ENCODE measurements at regions not wholly inside any gene's neighbourhood (a gene's known extent, or its start where the extent isn't known, plus 50 kb on each side); places are given as distances from the start of the nearest gene placed in this dataset.

DNA sequence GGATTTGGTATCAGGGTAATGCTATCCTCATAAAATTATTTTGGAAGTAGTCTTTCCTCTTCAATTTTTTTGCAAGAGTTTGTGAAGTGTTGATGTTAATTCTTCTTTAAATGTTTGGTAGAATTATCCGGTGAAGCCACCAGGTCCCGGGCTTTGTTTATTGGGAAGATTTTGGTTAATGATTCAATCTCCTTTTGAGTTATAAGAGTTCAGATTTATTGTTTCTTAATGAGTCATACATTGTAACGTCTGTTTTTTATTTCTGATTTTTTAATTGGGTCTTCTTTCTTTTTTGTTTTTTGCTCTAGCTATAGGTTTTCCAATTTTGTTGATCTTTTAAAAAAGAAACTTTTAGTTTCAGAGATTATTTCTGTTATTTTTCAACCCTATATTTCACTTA is 412.3 kb downstream of the PDGFC start:
- H3K27ac ChIP-seq (ENCODE audit: low read depth, low read length), result no peak overlapping the region

DNA sequence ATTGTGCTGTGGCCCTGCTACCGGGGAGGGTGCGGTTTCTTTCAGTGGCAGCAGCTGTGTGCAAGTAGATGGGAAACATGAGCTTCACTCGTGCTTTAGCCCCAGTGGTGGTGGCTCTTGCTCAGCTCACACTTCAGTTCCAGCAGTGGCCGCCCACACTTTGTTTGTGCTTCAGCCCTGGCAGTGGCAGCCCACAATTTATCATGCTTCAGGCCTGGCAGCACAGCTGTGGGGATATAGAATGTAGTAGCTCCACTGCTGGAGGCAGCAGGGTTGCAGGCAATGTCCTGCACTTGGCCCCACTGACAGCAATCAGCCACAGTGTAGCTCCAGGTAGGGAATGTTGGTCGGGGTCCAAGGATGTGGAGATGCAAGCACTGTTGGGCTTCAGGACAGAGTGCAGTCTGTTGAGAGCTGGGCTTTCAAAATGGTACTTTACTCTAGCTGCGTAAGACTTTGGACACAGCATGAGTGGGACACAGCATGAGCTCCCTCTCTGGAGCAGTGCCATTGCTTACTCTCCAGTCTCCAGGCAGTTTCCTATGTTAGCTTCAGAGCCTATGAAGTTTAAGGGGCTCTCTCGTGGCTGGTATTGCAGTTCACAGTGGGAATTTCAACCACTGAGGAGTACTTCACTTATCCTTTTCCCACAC is 413.1 kb downstream of the PDGFC start:
- Histone ChIP-seq H3K4me1 (ENCODE audit: control insufficient read depth in 5 of 5, insufficient read depth in 5 of 5, low read length in 5 of 5) (no peaks in the 10 kb centered on the region), H3K27me3 (ENCODE audit: control insufficient read depth in 5 of 5, insufficient read depth in 4 of 5, low read length in 5 of 5) (no peaks in the 10 kb centered on the region), H3K9ac (ENCODE audit: low read length in 5 of 5) (no peak overlapping the region), H3K4me3 (ENCODE audit: low read depth in 1 of 5, low read length in 5 of 5) (no peak overlapping the region), H3K36me3 (ENCODE audit: control insufficient read depth in 5 of 5, insufficient read depth in 5 of 5, low read length in 5 of 5) (no peaks in the 10 kb centered on the region), H3K27ac (ENCODE audit: low read depth, low read length) (no peak overlapping the region), H3K9me3 (ENCODE audit: control insufficient read depth in 5 of 5, low read length in 5 of 5) (peaks cover 0 to 2% (median 0%) of the 10 kb centered on the region in 5 donors)

More for the DNA sequence above, 412.3 kb downstream of the PDGFC start:
- Histone ChIP-seq H3K4me3 (ENCODE audit: low read depth in 1 of 5, low read length in 5 of 5) (no peak overlapping the region), H3K9ac (ENCODE audit: low read length in 5 of 5) (no peak overlapping the region), H3K9me3 (ENCODE audit: control insufficient read depth in 5 of 5, low read length in 5 of 5) (peaks cover 0 to 2% (median 0%) of the 10 kb centered on the region in 5 donors), H3K4me1 (ENCODE audit: control insufficient read depth in 5 of 5, insufficient read depth in 5 of 5, low read length in 5 of 5) (no peaks in the 10 kb centered on the region), H3K27me3 (ENCODE audit: control insufficient read depth in 5 of 5, insufficient read depth in 4 of 5, low read length in 5 of 5) (no peaks in the 10 kb centered on the region), H3K36me3 (ENCODE audit: control insufficient read depth in 5 of 5, insufficient read depth in 5 of 5, low read length in 5 of 5) (no peaks in the 10 kb centered on the region)

DNA sequence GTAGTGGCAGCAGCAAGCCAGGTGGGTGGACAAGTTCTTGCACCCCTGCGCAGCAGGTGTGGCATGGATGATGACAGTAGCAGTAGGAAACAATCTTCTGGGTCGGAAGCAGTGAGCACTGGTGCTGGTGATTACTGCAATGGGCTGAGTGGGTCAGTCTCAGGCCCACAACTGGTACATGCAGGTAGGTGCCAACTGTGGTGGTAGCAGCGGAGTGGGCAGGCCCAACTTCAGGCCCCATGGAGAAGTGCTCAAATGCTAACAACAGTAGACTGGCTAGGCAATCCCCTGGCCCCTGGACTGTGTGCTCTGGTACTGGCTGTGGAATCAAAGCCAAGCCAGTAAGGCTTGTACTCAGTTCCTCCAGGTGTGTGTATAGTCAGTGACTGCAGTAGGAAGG is 413.7 kb downstream of the PDGFC start:
- Histone ChIP-seq H3K4me3 (ENCODE audit: low read depth in 1 of 5, low read length in 5 of 5) (no peak overlapping the region), H3K27me3 (ENCODE audit: control insufficient read depth in 5 of 5, insufficient read depth in 4 of 5, low read length in 5 of 5) (no peaks in the 10 kb centered on the region), H3K4me1 (ENCODE audit: control insufficient read depth in 5 of 5, insufficient read depth in 5 of 5, low read length in 5 of 5) (no peaks in the 10 kb centered on the region), H3K27ac (ENCODE audit: low read depth, low read length) (no peak overlapping the region), H3K9ac (ENCODE audit: low read length in 5 of 5) (no peak overlapping the region), H3K9me3 (ENCODE audit: control insufficient read depth in 5 of 5, low read length in 5 of 5) (peaks cover 0 to 2% (median 0%) of the 10 kb centered on the region in 5 donors), H3K36me3 (ENCODE audit: control insufficient read depth in 5 of 5, insufficient read depth in 5 of 5, low read length in 5 of 5) (no peaks in the 10 kb centered on the region)

- no peaks in the 10 kb centered on the region for H3K36me3 ChIP-seq (ENCODE audit: control insufficient read depth in 5 of 5, insufficient read depth in 5 of 5, low read length in 5 of 5)
- no peaks in the 10 kb centered on the region for H3K4me1 ChIP-seq (ENCODE audit: control insufficient read depth in 5 of 5, insufficient read depth in 5 of 5, low read length in 5 of 5)
- peaks cover 0 to 2% (median 0%) of the 10 kb centered on the region in 5 donors for H3K9me3 ChIP-seq (ENCODE audit: control insufficient read depth in 5 of 5, low read length in 5 of 5)
- no peak overlapping the region for H3K27ac ChIP-seq (ENCODE audit: low read depth, low read length)
- H3K4me3 ChIP-seq (ENCODE audit: low read depth in 1 of 5, low read length in 5 of 5), result no peak overlapping the region
- no peak overlapping the region for H3K9ac ChIP-seq (ENCODE audit: low read length in 5 of 5)
- H3K27me3 ChIP-seq (ENCODE audit: control insufficient read depth in 5 of 5, insufficient read depth in 4 of 5, low read length in 5 of 5), result no peaks in the 10 kb centered on the region
These were observed 415.3 kb downstream of the PDGFC start for GRCh38 chr4:156556336-156556735.

DNA sequence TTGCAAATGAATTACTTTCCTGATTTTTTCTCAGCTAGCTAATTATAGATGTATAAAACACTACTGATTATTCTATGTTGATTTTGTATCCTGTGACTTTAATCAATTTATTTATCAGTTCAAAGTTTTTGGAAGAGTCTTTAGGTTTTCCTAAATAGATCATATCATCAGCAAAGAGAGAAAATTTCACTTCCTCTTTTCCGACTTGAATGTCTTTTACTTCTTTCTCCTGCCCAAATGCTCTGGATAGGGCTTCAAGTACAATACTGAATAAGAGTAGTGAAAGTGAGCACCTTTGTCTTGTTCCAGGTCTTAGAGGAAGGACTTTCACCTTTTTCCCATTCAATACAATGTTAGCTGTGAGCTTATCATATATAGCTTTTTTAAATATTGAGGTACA is 417.9 kb downstream of the PDGFC start:
- Histone ChIP-seq H3K4me1 (ENCODE audit: control insufficient read depth in 5 of 5, insufficient read depth in 5 of 5, low read length in 5 of 5) (no peaks in the 10 kb centered on the region), H3K9ac (ENCODE audit: low read length in 5 of 5) (no peak overlapping the region), H3K36me3 (ENCODE audit: control insufficient read depth in 5 of 5, insufficient read depth in 5 of 5, low read length in 5 of 5) (no peaks in the 10 kb centered on the region), H3K9me3 (ENCODE audit: control insufficient read depth in 5 of 5, low read length in 5 of 5) (no peaks in the 10 kb centered on the region), H3K27me3 (ENCODE audit: control insufficient read depth in 5 of 5, insufficient read depth in 4 of 5, low read length in 5 of 5) (no peaks in the 10 kb centered on the region), H3K27ac (ENCODE audit: low read depth, low read length) (no peak overlapping the region), H3K4me3 (ENCODE audit: low read depth in 1 of 5, low read length in 5 of 5) (no peak overlapping the region)

GRCh38 chr4:156547891-156548290 is 423.7 kb downstream of the PDGFC start:
- Histone ChIP-seq H3K27ac (ENCODE audit: low read depth, low read length) (no peak overlapping the region), H3K9ac (ENCODE audit: low read length in 5 of 5) (no peak overlapping the region), H3K9me3 (ENCODE audit: control insufficient read depth in 5 of 5, low read length in 5 of 5) (no peaks in the 10 kb centered on the region), H3K27me3 (ENCODE audit: control insufficient read depth in 5 of 5, insufficient read depth in 4 of 5, low read length in 5 of 5) (no peaks in the 10 kb centered on the region), H3K4me1 (ENCODE audit: control insufficient read depth in 5 of 5, insufficient read depth in 5 of 5, low read length in 5 of 5) (peaks cover 0 to 21% (median 13%) of the 10 kb centered on the region in 5 donors), H3K4me3 (ENCODE audit: low read depth in 1 of 5, low read length in 5 of 5) (no peak overlapping the region), H3K36me3 (ENCODE audit: control insufficient read depth in 5 of 5, insufficient read depth in 5 of 5, low read length in 5 of 5) (no peaks in the 10 kb centered on the region)

- no peaks in the 10 kb centered on the region for H3K36me3 ChIP-seq (ENCODE audit: control insufficient read depth in 5 of 5, insufficient read depth in 5 of 5, low read length in 5 of 5)
- peaks cover 0 to 21% (median 13%) of the 10 kb centered on the region in 5 donors for H3K4me1 ChIP-seq (ENCODE audit: control insufficient read depth in 5 of 5, insufficient read depth in 5 of 5, low read length in 5 of 5)
- no peak overlapping the region for H3K4me3 ChIP-seq (ENCODE audit: low read depth in 1 of 5, low read length in 5 of 5)
- H3K27me3 ChIP-seq (ENCODE audit: control insufficient read depth in 5 of 5, insufficient read depth in 4 of 5, low read length in 5 of 5), result no peaks in the 10 kb centered on the region
- no peaks in the 10 kb centered on the region for H3K9me3 ChIP-seq (ENCODE audit: control insufficient read depth in 5 of 5, low read length in 5 of 5)
- no peak overlapping the region for H3K27ac ChIP-seq (ENCODE audit: low read depth, low read length)
- no peak overlapping the region for H3K9ac ChIP-seq (ENCODE audit: low read length in 5 of 5)
These were observed 424.2 kb downstream of the PDGFC start for GRCh38 chr4:156547439-156547838.

- no peaks in the 10 kb centered on the region for H3K27me3 ChIP-seq (ENCODE audit: control insufficient read depth in 5 of 5, insufficient read depth in 4 of 5, low read length in 5 of 5)
- H3K4me3 ChIP-seq (ENCODE audit: low read depth in 1 of 5, low read length in 5 of 5), result peak overlapping the region in 1 of 5 donors; percentile 7
- H3K27ac ChIP-seq (ENCODE audit: low read depth, low read length), result peak overlapping the region; percentile 7
- H3K4me1 ChIP-seq (ENCODE audit: control insufficient read depth in 5 of 5, insufficient read depth in 5 of 5, low read length in 5 of 5), result peaks cover 0 to 21% (median 13%) of the 10 kb centered on the region in 5 donors
- no peaks in the 10 kb centered on the region for H3K36me3 ChIP-seq (ENCODE audit: control insufficient read depth in 5 of 5, insufficient read depth in 5 of 5, low read length in 5 of 5)
- no peak overlapping the region for H3K9ac ChIP-seq (ENCODE audit: low read length in 5 of 5)
- H3K9me3 ChIP-seq (ENCODE audit: control insufficient read depth in 5 of 5, low read length in 5 of 5), result no peaks in the 10 kb centered on the region
These were observed 426.4 kb downstream of the PDGFC start for GRCh38 chr4:156545003-156545785.

GRCh38 chr4:156539376-156539775 is 432.2 kb downstream of the PDGFC start:
- Histone ChIP-seq H3K36me3 (ENCODE audit: control insufficient read depth in 5 of 5, insufficient read depth in 5 of 5, low read length in 5 of 5) (no peaks in the 10 kb centered on the region), H3K4me1 (ENCODE audit: control insufficient read depth in 5 of 5, insufficient read depth in 5 of 5, low read length in 5 of 5) (peaks cover 0 to 2% (median 0%) of the 10 kb centered on the region in 5 donors), H3K9me3 (ENCODE audit: control insufficient read depth in 5 of 5, low read length in 5 of 5) (no peaks in the 10 kb centered on the region), H3K4me3 (ENCODE audit: low read depth in 1 of 5, low read length in 5 of 5) (no peak overlapping the region), H3K27me3 (ENCODE audit: control insufficient read depth in 5 of 5, insufficient read depth in 4 of 5, low read length in 5 of 5) (no peaks in the 10 kb centered on the region), H3K27ac (ENCODE audit: low read depth, low read length) (no peak overlapping the region), H3K9ac (ENCODE audit: low read length in 5 of 5) (no peak overlapping the region)

DNA sequence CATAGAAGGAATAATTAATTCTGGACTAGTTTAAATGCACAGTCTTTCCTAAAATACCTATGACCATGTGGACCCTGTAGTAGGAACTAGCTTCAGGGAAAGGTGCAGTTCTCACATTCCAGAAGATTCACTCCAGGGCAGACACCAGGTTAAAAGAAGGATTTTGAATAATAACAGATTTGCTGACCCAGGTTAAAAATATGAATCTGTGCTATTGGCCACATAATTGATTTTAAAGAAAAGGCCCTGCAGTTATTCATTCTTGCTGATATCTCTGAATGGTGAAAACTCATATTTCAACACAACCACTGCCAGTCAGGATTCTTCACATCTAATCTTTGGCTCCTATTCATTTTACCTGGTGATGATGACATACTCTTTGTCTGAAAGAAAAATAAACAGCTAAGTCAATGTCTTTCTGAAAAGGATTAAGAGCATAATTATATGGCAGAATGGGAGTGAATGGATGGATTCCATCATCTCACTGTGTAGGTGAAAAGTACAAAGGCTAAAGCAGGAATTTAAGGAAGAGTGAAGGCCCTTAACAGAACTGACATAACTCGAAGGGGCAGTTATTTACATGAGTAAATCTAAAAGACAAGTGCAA is 432.8 kb downstream of the PDGFC start:
- Histone ChIP-seq H3K4me3 (ENCODE audit: low read depth in 1 of 5, low read length in 5 of 5) (no peak overlapping the region), H3K4me1 (ENCODE audit: control insufficient read depth in 5 of 5, insufficient read depth in 5 of 5, low read length in 5 of 5) (no peaks in the 10 kb centered on the region), H3K9ac (ENCODE audit: low read length in 5 of 5) (no peak overlapping the region), H3K36me3 (ENCODE audit: control insufficient read depth in 5 of 5, insufficient read depth in 5 of 5, low read length in 5 of 5) (no peaks in the 10 kb centered on the region), H3K27me3 (ENCODE audit: control insufficient read depth in 5 of 5, insufficient read depth in 4 of 5, low read length in 5 of 5) (no peaks in the 10 kb centered on the region), H3K27ac (ENCODE audit: low read depth, low read length) (no peak overlapping the region), H3K9me3 (ENCODE audit: control insufficient read depth in 5 of 5, low read length in 5 of 5) (no peaks in the 10 kb centered on the region)
